NCI-H2081 treated with DMSO at 0.1 percent for 48 hours (cell line): ENCODE measurements at regions not wholly inside any gene's neighbourhood (a gene's known extent, or its start where the extent isn't known, plus 50 kb on each side); places are given as distances from the start of the nearest gene placed in this dataset.

Experiments used
- DNase-seq: peaks from one replicate; lab custom pipeline; 2025; lab: John Stamatoyannopoulos, UW

DNA sequence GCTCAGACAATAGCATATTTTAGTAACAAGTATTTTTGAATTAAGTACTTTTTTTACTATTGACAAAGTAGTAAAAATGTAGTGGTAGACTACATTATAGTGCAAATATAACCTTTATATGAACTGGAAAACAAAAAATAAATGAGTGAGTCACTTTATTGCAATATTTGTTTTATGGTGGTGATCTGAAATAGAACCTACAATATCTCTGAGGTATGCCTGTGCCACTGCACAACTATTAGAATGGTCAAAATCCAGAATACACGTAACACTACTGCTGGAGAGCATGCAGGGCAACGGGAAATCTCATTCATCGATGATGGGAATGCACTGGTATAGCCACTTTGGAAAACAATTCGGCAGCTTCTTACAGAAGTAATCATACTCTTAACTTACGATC is 349.0 kb upstream of the NCAM2 start:
- DNase-seq, result no peak

DNA sequence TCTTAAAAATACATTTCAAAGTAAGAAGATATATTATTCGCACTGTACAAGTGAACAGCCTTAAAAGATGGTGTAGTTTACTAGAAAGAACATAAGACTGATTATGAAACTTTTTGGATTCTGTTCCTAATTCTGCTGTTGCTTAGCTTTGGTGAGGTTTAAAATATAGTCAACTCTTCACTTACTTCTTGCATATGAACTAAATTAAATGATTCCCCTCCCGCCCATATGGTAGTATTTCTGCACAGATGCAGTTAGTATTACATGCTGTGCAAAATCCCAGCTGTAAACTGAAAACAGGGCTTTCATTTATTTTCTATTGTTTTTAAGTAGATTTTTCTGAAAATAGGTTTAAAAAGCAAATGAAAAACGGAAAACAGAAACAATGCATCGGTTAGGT is 345.4 kb upstream of the NCAM2 start:
- no peak for DNase-seq

DNA sequence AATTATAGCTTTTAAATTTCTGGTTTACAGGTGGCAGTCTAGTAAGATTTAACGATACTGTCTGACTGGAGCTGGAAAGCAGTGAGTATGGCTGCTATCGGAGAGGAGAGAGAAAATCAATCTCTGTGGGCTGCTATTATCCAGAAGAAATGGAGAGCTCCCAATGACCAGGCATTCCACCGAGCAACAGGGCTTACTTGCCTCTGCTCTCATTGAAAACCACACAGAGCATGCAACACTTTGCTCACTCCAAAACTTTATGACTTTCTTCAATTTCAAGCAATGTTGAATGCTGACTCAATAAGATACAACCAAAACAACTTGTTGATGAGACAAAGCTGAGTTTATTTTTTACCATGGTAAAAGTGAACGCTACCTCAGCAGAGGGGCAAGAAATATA is 337.0 kb upstream of the NCAM2 start:
- no peak for DNase-seq

DNA sequence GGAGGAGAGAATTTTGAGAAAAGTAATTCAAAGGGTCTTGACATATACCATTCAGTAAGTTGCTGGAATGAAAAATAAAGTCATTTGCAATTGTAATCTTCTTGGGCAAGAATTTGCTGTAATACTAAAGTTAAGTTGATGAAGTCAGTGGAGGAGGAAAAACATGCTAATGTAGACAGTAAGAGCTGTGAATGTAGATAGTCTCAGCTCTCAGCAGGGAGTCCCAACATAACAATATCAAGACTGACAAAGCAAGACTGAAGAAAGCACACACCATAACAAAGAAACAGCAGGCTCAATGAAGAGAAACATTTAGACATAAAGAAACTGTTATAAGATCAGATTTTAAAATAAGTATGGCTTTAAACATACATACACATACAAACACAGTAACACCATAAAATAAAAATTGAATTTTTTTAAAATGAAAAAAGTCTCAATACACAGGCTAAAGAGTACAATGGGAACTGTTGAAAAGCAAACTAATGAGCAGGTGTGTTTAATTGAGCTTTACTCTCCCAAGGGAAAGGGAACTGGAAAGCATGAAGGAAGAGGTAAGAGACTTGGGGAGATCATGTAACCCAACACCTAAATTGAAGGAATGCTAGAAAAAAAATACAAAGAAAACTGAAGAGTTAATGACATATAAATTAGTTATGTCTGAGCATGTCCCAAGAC is 336.3 kb upstream of the NCAM2 start:
- DNase-seq, result no peak

DNA sequence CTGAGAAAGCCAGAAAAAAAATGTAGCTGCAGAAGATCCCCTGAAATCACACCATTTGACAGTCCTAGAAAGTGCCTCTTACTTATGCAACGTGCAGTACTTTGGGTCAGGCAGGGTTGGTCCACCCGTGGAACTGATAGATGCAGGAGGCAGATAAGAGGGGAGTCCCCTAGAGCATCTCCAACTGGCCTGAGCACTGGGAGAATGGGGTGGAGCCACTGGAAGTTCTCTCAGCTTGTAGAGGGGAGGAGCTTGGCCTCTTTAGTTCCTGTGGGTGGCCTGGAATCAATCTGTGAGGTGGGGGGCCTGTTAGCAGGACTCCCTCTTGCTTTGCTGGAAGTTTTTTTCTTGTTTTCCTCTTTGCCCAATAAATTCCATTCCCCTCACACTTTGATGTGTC is 335.7 kb upstream of the NCAM2 start:
- DNase-seq, result no peak

DNA sequence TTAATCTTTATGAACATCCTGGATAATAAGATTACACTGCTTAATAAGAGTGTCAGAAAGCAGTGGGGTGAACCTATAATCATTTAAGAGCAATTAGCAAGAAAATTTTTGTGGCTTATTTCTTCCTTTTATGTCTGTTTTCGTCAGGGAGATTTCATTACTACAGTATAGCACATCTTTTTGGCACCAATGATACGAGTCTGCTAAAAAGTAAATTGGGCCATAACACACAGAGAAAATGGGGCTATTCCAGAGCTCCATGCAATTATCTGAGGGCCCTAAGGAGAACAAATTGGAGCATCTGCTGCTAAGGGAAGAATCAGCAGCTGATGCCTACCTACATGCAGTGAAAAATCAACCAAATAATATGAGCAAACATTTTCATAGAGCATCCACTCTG is 330.3 kb upstream of the NCAM2 start:
- DNase-seq, result no peak

DNA sequence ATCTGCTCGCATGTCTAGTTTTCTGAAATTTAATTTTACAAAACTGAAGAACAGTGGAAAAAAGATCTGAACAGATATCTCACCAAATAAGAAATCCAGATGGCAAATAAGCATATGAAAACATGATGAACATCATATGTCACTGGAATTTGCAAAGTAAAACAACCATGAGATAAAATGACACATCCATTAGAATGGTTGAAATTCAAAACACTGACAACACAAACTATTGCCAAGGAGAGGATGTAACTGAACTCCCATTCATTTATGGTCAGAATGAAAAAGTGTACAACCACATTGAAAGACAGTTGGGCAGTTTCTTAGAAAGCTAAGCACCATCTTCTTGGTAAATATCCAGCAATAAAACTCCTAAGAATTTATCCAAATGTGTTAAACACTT is 312.7 kb upstream of the NCAM2 start:
- DNase-seq, result no peak

DNA sequence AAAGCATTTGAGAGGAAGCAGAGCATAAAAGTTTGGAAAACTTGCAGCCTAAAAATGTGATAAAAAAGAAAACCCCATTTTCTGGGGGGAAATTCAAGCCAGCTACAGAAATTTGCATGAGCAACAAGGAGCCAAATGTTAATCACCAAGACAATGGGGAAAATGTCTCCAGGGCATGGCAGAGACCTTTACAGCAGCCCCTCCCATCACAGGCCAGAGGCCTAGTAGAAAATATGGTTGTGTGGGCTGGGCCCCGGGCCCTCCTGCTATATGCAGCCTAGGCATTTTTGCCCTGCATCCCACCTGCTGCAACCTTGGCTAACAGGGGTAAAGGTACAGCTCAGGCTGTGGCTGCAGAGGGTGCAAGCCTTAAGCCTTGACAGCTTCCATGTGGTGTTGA is 299.6 kb upstream of the NCAM2 start:
- DNase-seq, result no peak

DNA sequence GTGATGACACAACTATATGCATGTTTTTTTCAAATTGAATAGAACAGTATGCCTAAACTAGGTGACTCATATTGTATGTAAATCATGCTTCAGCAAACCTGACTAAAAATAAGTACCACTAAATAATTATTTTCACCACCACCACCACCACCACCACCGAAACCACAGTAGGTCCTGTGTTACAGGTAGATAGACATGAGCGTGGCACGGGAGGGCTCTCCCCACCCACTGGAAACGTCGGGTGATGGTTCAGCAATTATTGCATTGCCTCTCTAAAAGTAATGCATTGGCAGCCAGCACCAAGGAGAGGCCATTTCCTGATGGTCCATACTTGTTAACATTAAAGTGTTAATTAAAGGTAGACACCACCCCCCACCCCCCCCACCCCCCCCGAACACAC is 297.0 kb upstream of the NCAM2 start:
- no peak for DNase-seq

DNA sequence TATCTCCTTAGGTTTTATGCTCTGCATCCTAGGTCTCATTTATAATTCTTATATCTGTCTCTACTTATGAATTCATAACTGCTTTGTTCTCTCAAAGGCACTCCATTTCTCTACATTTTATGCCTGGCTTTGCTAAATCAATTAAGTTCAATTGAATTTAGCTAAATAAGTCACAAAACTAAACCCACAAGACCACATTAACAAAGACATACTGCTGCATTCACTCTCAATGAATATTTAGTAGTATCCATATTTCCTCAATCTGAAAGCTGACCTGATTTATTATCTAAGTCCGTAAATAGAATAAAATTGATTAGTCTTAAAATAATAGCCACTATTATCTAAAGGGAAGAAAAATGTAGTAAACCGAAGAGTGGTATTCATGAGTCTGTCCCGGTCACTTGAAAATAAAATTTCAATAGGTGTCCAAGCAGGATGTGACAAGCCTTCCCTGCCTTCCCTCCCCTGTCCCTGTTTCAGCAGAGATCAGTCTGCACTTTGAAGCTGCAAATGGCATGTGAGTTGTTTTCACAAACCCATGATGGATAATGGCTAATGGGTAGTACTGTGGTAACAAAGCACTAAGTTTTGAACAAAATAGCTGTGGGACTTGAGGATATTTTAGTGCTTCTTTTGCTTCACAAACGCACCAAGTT is 295.0 kb upstream of the NCAM2 start:
- no peak for DNase-seq

DNA sequence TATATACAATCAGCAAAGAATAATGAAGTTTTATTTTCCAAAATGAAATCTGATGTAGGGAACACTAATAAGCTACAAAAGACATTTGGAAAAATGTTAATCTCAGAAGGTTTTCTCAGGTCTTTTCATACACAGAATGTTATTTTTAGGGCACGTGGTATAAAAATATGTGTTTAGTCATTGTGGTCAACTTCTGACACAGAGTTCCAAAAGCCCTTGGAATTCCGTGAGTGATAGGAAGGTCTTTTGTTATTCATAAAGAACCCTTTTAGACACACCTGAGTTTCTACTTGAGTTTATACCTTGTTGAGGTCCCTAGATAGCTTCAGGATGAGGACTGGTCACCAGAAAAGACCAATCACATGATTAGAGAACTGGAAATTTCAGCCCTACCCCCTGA is 277.6 kb upstream of the NCAM2 start:
- DNase-seq, result no peak

DNA sequence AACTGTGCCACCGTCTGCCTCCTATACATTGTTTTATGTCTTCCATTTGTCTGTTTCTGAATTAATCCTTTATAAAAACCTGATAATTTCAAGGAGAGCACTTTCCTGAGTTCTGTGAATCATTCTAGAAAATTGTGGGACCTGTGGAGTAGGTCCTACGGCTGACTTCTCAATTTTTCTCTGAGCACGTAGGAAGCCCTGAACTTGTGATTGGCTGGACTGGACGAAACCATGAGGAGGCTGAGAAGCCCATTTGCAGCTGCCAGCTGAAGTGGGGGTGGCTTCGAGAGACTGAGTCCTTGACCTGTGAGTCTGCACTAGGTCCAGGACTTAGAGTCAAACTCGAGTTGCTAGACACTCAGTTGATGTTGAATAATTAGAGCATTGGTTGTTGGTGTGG is 277.1 kb upstream of the NCAM2 start:
- DNase-seq, result no peak

DNA sequence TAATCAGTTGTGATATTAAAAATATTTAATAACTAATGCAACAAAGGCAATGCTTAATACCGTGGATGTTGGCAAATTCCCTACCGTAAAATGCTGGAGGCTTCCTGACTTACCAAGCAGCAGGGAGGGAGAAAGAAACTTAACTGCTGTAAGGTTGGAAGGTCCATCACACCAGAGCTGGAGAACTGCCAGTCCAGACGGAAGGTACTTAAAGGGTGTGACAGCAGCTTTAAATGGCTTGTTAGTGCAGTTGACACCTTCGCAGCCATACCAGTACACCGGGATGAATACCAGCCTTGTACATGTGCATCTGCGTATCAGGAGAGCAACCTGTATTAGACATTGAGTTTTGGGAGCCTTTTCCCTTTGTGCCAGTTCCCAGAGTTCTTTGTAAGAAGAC is 269.5 kb upstream of the NCAM2 start:
- DNase-seq, result no peak

DNA sequence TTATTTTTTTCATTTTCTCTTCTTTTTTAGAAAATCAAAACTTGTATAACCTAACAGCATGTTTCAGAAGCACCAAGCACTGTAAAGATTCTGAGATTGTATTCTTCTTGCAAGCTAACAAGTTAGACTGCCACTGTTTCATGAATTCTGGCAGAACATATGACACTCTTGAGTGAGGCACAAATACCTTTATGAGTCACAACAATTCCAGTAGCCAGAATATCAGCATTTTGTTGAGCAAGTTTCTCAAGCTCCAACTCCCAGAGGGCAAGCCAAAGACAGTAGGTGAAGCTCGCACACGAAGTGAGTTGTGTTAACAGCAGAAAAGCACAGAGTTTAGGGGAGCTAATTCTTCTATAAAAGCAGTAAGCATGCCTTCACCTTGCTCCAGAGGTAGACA is 268.8 kb upstream of the NCAM2 start:
- DNase-seq, result no peak

DNA sequence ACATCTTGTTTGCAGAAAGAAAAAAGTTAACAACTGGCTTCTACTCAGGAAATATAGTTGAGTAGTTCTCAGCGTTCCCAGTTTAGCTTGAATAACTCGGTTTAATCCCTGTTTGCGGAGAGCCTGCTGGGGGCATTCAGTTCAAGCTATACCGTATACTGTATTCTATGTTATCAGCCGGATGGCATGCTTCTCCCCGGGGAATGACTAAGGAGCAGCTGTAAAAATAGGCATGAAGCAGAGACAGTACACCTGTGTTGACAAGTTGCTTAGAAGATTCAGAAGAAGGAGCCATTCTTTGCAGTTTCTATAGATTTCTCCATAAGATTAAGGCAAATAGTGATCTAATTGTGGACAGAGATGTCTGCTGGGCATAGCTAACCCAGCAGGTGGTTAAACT is 267.8 kb upstream of the NCAM2 start:
- DNase-seq, result no peak

DNA sequence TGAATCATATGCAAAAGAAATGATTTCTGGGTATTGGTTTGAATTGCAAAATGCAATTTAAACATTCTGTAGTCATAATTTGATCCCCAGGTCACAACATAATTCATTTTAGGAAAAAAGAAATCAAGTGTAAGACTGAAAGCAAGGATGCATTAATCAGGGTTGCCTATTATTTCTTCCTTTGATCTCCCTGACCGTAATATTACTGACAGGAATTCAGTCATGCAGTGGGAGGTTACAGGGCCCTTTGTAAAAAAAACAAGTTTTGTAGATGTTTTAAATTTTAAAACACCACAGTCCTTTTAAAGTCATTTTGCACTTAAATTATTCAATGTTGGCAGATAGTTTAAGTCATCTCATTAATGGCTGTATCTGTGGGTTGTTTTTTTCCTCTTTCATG is 263.0 kb upstream of the NCAM2 start:
- no peak for DNase-seq

DNA sequence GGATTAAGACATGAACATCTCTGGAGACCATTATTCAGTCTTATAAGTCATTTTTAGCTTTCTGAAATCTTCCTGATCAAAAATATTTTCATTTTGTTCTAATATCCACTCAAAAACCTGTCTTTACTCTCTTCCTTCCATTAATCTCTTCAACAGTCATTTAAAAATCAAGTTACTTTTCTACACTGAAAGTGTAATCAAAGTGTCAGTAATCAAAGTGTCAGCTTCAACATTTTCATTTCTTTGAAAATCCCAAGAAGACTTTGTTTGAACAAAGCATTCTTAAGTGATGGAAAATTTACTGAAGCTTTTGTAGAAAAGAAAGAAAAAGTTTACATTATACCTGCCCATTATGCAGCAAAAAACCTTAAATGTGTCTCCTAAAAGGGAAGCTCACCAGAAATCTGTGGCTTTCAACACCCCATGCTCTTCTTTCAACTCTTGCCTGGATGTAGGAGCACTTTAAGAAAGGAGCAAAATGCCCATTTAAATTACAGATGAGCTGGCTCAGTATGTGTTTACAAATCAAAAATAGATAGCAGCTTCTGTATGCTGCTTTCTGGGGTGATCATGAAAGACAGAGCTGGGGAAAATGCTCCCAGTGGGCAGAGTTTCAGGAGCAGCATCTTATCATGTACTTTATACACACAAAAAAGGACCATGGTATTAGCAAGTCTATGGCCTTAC is 260.8 kb upstream of the NCAM2 start:
- no peak for DNase-seq

DNA sequence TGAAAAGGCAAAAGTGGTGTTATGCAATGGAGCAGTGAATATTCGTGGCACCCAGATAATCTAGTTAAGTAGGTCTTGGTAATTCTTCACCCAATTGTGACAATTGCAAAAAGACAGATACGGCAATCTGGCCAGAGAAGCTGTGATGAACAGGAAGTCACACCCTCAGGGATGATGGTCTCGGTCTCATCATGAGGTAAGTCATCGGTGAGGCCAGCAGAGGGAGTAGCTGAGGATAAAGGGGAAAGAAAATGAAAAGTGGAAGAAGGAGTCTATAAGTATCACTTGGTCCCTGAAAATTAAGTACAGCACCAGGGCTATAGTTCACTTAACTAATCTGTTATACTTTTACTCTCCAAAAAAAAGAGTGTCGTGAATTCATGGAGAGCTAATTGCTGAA is 258.8 kb upstream of the NCAM2 start:
- DNase-seq, result no peak

DNA sequence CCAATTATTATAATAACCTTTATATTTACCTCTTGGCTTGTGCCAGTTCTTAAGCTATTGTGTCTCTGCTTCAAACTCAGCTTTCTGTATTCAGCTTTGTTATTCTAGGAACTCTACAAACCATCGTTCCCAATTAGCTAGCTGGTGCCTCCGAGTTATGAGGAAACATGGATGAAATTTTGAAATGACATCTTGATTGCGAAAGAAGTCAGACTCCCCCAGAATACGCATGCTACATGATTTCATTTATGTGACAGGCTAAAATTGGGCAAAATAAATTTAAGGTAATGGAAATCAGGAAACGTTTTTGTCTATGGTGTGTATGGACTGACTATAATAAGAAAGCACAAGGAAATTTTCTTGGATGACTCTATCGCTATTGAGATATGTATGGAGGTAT is 256.8 kb upstream of the NCAM2 start:
- no peak for DNase-seq

DNA sequence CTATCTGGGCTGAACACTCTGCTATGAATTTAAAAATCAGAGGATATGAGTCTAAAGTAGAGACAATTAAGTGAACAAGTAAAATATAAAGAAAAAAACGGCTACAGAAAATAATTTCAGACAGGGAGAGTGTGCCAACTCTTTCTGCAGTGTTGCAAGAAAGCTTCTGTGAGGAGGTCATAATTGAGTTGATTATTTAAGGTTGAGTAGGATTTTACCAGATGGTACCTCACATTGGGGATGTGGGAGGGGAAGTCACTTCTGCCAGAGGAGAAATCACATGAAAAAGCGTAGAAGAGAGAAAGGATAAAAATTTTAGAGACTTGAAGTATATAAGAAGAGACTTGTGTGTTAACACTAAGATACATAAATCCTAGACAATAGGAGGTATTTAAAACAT is 238.0 kb upstream of the NCAM2 start:
- no peak for DNase-seq

DNA sequence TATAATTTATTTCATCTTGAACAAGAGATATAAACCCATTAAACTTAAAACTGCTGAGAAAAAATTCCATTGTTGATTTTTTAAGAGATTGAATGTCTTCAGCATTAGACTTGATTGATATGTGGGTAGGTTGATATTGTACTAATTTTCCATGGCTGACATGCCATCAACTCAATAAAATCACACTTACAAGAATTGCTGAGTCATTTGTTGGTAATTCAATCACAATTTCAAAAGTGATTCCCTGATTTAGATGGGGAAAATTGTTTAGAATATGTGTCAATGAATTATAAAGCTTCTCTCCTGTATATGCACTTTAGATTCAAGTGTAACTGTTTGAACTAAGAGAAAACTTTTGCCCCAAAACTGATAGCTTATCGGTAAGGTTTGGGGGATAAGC is 223.5 kb upstream of the NCAM2 start:
- no peak for DNase-seq

DNA sequence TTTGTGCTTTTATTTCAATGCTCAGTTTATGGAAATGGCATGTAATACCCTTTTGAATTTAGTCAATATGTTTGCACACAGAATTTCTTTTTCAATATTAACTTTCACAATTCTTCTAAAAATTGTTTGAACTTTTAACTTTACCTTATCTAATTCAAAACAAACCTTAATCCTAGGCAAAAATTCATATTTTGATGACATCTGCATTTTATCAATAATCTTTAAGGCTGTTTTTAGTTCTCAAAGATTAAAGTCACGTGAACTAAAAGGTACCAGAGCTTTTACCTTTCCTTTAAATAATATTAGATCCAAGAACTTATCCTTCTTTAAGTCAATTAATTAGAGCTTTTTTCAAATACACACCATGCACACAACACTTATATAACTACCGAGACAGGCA is 218.9 kb upstream of the NCAM2 start:
- DNase-seq, result no peak

DNA sequence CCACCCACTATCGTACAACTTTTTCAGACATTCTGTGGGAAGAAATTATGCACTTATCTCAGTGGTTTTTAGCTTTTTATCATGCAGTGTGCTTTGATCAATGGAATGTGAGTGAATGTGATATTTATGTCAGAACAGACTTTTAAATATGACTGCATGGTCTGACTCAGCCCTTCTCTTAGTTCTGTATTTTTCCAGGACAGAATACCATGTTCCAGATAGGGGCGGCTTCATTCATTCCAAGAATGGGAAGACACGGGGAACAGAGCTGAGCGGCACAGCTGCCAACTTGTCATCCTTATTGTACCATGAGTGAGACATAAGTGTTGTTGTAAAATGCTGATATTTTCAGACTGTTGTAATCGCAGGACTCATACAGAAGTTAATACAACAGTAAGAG is 214.6 kb upstream of the NCAM2 start:
- no peak for DNase-seq
